Lung (tissue), 11 donors: ENCODE measurements at regions not wholly inside any gene's neighbourhood (a gene's known extent, or its start where the extent isn't known, plus 50 kb on each side); places are given as distances from the start of the nearest gene placed in this dataset.

Experiments
- ATAC-seq: fragments of 200-7000 bp; cut with Tn5 transposase; one replicate; pipeline ENCODE4 v1.9.1; 2020; ENCODE audit warnings: moderate number of reproducible peaks; ENCODE audit not compliant: insufficient read depth, low FRiP score
- DNase-seq, 3 donors: peaks; one replicate each; pipeline ENCODE4 v3.0.0-alpha.2; 2013 to 2017
- H3K27ac ChIP-seq, 2 donors: one replicate each; pipeline ENCODE4 v1.5.1; 2013; ENCODE audit warnings: mild to moderate bottlenecking in 2 of 2, moderate library complexity in 2 of 2, control low read depth in 1 of 2, inconsistent platforms in 1 of 2, low read depth in 1 of 2, low read length in 1 of 2
- H3K27me3 ChIP-seq, 3 donors: one replicate each; pipeline ENCODE4 v1.5.1; 2013; ENCODE audit warnings: low read length in 2 of 3; ENCODE audit not compliant: control insufficient read depth in 3 of 3, insufficient read depth in 3 of 3
- H3K36me3 ChIP-seq, 4 donors: one replicate each; pipeline ENCODE4 v1.5.1; 2013; ENCODE audit warnings: low read length in 4 of 4, mild to moderate bottlenecking in 1 of 4, moderate library complexity in 1 of 4; ENCODE audit not compliant: control insufficient read depth in 4 of 4, insufficient read depth in 4 of 4
- H3K4me1 ChIP-seq, 5 donors: one replicate each; pipeline ENCODE4 v1.5.1; 2013; ENCODE audit warnings: low read length in 5 of 5, mild to moderate bottlenecking in 2 of 5, moderate library complexity in 1 of 5; ENCODE audit not compliant: control insufficient read depth in 5 of 5, insufficient read depth in 5 of 5
- H3K4me3 ChIP-seq: one replicate; pipeline ENCODE4 v1.5.1; 2013; ENCODE audit warnings: mild to moderate bottlenecking, control low read depth, moderate library complexity
- H3K9ac ChIP-seq, 2 donors: one replicate each; pipeline ENCODE4 v1.5.1; 2013; ENCODE audit warnings: low read length in 2 of 2, control low read depth in 1 of 2; ENCODE audit not compliant: insufficient read depth in 1 of 2
- H3K9me3 ChIP-seq, 4 donors: one replicate each; pipeline ENCODE4 v1.5.1; 2013; ENCODE audit warnings: low read length in 3 of 4, mild to moderate bottlenecking in 1 of 4, moderate library complexity in 1 of 4; ENCODE audit not compliant: control insufficient read depth in 4 of 4, insufficient read depth in 3 of 4
- CTCF ChIP-seq: IDR thresholded peaks from 2 replicates; pipeline ENCODE4 v1.5.1; 2012; ENCODE audit warnings: mild to moderate bottlenecking; ENCODE audit errors: control extremely low read depth, extremely low read depth
- WGBS, 2 donors: extraction: QIAGEN DNeasy Blood & Tissue Kit; methylation state at CpG; one replicate each; pipeline ENCODE4 v1.1.7; 2013; 5-methylcytosine and 5-hydroxymethylcytosine counted together
- donor health status: control.
- donor health status: control.
- donor health status: Bipolar disorder and iron deficiency.
- donor health status: healthy.
- donor health status: DM: yes; HTN: yes; CAD: no.

- no peaks in the 10 kb centered on the region for H3K9me3 ChIP-seq
- H3K36me3 ChIP-seq, result no peaks in the 10 kb centered on the region
- ATAC-seq, result no peak
- DNase-seq, result no peak
- no peak for TF ChIP-seq CTCF
- no peak overlapping the region for H3K27ac ChIP-seq
- peaks cover 0 to 3% (median 0%) of the 10 kb centered on the region in 5 donors for H3K4me1 ChIP-seq
- H3K9ac ChIP-seq, result no peak overlapping the region
- peaks cover 8 to 67% (median 34%) of the 10 kb centered on the region in 3 donors for H3K27me3 ChIP-seq
- no peak overlapping the region for H3K4me3 ChIP-seq
- WGBS, 2 donors, result 75 to 87% methylated on average over 19 of the region's 19 CpGs
Measured at GRCh38 chr17:79218175-79218824, 143.7 kb downstream of the ENGASE start.

- Histone ChIP-seq H3K4me1 (peaks cover 0 to 3% (median 0%) of the 10 kb centered on the region in 5 donors), H3K27me3 (peaks cover 7 to 61% (median 30%) of the 10 kb centered on the region in 3 donors), H3K9me3 (no peaks in the 10 kb centered on the region), H3K27ac (no peak overlapping the region), H3K9ac (no peak overlapping the region), H3K36me3 (no peaks in the 10 kb centered on the region), H3K4me3 (no peak overlapping the region)
- 63 to 78% methylated on average over 12 of the region's 12 CpGs for WGBS, 2 donors
- DNase-seq (no peak), ATAC-seq (no peak)
- TF ChIP-seq CTCF, result no peak
Measured at GRCh38 chr17:79217473-79218135, 143.0 kb downstream of the ENGASE start.

- no peak overlapping the region for H3K4me3 ChIP-seq
- no peak overlapping the region for H3K9ac ChIP-seq
- DNase-seq, result no peak
- peaks cover 3 to 53% (median 26%) of the 10 kb centered on the region in 3 donors for H3K27me3 ChIP-seq
- no peak for ATAC-seq
- H3K27ac ChIP-seq, result no peak overlapping the region
- H3K36me3 ChIP-seq, result no peaks in the 10 kb centered on the region
- 74 to 85% methylated on average over 5 to 6 of the region's 6 CpGs for WGBS, 2 donors
- H3K9me3 ChIP-seq, result no peaks in the 10 kb centered on the region
- no peak for TF ChIP-seq CTCF
- peaks cover 0 to 3% (median 0%) of the 10 kb centered on the region in 5 donors for H3K4me1 ChIP-seq
Measured at GRCh38 chr17:79216826-79217225, 142.2 kb downstream of the ENGASE start.
